ENCODE measurements at regions not wholly inside any gene's neighbourhood (a gene's known extent, or its start where the extent isn't known, plus 50 kb on each side); places are given as distances from the start of the nearest gene placed in this dataset.
"Not testable (repeated sequence)": the region's sequence is repeated elsewhere in the genome, so short reads cannot be mapped to it uniquely, and the experiment has no call there.

GRCh38 chr21:8255094-8255493, 2266.3 kb upstream of the TPTE start:
- intact Hi-C loops (cut with micrococcal nuclease): not testable (repeated sequence)

GRCh38 chr21:8257083-8257799, 2264.1 kb upstream of the TPTE start:
- H3K27ac Mint-ChIP-seq: not testable (repeated sequence)

More at GRCh38 chr21:8255094-8255493, 2266.3 kb upstream of the TPTE start:
- not testable (repeated sequence) for H3K9me3 Mint-ChIP-seq; H3K4me3 Mint-ChIP-seq; H3K4me1 Mint-ChIP-seq; H3K27ac Mint-ChIP-seq; H3K27me3 Mint-ChIP-seq; H3K36me3 Mint-ChIP-seq (ENCODE audit: low read depth)
- peak; percentile 66 for DNase-seq

GRCh38 chr21:8260065-8260627, 2261.2 kb upstream of the TPTE start:
- H3K9me3 Mint-ChIP-seq; intact Hi-C loops (cut with micrococcal nuclease); H3K4me3 Mint-ChIP-seq; H3K27me3 Mint-ChIP-seq; H3K27ac Mint-ChIP-seq; H3K36me3 Mint-ChIP-seq (ENCODE audit: low read depth); DNase-seq; H3K4me1 Mint-ChIP-seq: not testable (repeated sequence)

More at GRCh38 chr21:8257083-8257799, 2264.1 kb upstream of the TPTE start:
- DNase-seq: peak; percentile 76
- H3K27me3 Mint-ChIP-seq; H3K4me1 Mint-ChIP-seq; H3K4me3 Mint-ChIP-seq; intact Hi-C loops (cut with micrococcal nuclease); H3K9me3 Mint-ChIP-seq; H3K36me3 Mint-ChIP-seq (ENCODE audit: low read depth): not testable (repeated sequence)

Measured in activated CD4-positive, alpha-beta T cell treated with anti-CD3 and anti-CD28 coated beads, Interleukin-2, amount 10 ng/mL, durations not matched to agents 24 days and 14 days (primary cell).